Prostate gland (tissue), 2 donors: ENCODE measurements at regions not wholly inside any gene's neighbourhood (a gene's known extent, or its start where the extent isn't known, plus 50 kb on each side); places are given as distances from the start of the nearest gene placed in this dataset.

Experiments
- CTCF ChIP-seq, 4 experiments: fragments of 200-600 bp in 2 of 4; fragments of 450-650 bp in 2 of 4; sonication (generic) in 2 of 4; IDR thresholded peaks; 1 replicate in 3 of 4; 2 replicates in 1 of 4; pipeline ENCODE4 v1.5.1; 2016 to 2019; ENCODE audit warnings: antibody characterized with exemption in 4 of 4, mild to moderate bottlenecking in 2 of 4, moderate library complexity in 2 of 4
- POLR2A ChIP-seq: fragments of 450-650 bp; IDR thresholded peaks from one replicate; pipeline ENCODE4 v1.6.1; 2016; ENCODE audit warnings: antibody characterized with exemption, mild to moderate bottlenecking
- POLR2AphosphoS5 ChIP-seq: sonication (generic); formaldehyde crosslinking; IDR thresholded peaks from one replicate; pipeline ENCODE4 v1.6.1; 2017; ENCODE audit warnings: antibody characterized with exemption

- TF ChIP-seq CTCF (IDR thresholded peaks at IDR 0.05) (no peak), POLR2AphosphoS5 (no peak), POLR2A (no peak)
Measured at GRCh38 chr6:167515873-167516507, 191.1 kb downstream of the TTLL2 start.
